Mammary epithelial cell (primary cell): ENCODE measurements at regions not wholly inside any gene's neighbourhood (a gene's known extent, or its start where the extent isn't known, plus 50 kb on each side); places are given as distances from the start of the nearest gene placed in this dataset.

ENCODE experiments used
- CTCF ChIP-seq, 2 donors: IDR thresholded peaks in 1 of 2; conservative IDR thresholded peaks in 1 of 2; 2 replicates each; pipeline ENCODE4 v1.5.1; 2011 to 2012; ENCODE audit warnings: inconsistent platforms in 2 of 2, low read length in 2 of 2, mild to moderate bottlenecking in 2 of 2, control low read depth in 1 of 2, low read depth in 1 of 2; ENCODE audit not compliant: insufficient read depth in 1 of 2; ENCODE audit errors: extremely low read depth in 1 of 2
- EZH2 ChIP-seq: IDR thresholded peaks from 2 replicates; pipeline ENCODE4 v1.6.1; 2012; ENCODE audit warnings: low read length, inconsistent platforms, borderline replicate concordance

DNA sequence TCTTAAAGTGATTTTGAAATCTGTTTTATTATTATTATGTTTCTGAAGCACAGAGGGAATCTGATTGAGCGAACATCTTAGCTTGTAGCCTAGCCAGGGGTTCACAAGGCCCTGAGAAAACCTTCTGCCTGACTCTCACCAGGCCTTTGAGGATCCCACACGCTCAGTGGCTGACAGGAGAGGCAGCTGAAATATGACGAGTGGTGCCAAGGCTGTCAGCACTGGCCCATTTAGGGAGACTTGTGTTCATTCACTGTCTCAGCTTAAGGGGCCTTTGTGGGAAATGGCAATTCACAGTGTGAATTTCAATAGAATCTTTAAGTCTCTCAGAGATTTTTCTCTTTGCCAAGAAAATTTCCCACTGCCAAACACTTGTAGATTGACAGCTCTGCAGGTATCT is 770.9 kb downstream of the TUSC7 start:
- TF ChIP-seq CTCF (conservative IDR thresholded peaks at IDR 0.05 in 1 of 2, IDR thresholded peaks at IDR 0.05 in 1 of 2; ENCODE audit: extremely low read depth in 1 of 2, insufficient read depth in 1 of 2, low read depth in 1 of 2, low read length in 2 of 2): no peak
- TF ChIP-seq EZH2: no peak
